ENCODE measurements at regions not wholly inside any gene's neighbourhood (a gene's known extent, or its start where the extent isn't known, plus 50 kb on each side); places are given as distances from the start of the nearest gene placed in this dataset.

DNA sequence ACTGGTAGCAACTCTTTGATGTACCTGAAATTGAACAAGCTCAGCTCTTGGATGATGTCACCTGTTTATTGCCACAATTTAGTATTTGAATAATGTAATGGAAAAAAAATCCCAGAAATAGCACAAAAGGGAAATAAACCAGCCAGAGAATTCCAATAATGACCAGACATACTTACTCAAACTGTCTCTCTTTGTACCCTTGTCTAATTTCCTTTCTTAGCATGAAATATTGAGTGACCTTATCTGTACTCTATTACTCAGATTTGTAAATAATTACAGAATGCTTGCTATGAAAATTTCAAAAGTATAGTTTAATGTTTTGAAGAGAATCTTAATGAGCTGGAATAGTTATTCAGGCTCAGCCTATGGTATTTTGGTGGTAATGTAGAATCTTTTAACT lies 555.4 kb upstream of the SGO1 start:
- TF ChIP-seq, protein P1, sequence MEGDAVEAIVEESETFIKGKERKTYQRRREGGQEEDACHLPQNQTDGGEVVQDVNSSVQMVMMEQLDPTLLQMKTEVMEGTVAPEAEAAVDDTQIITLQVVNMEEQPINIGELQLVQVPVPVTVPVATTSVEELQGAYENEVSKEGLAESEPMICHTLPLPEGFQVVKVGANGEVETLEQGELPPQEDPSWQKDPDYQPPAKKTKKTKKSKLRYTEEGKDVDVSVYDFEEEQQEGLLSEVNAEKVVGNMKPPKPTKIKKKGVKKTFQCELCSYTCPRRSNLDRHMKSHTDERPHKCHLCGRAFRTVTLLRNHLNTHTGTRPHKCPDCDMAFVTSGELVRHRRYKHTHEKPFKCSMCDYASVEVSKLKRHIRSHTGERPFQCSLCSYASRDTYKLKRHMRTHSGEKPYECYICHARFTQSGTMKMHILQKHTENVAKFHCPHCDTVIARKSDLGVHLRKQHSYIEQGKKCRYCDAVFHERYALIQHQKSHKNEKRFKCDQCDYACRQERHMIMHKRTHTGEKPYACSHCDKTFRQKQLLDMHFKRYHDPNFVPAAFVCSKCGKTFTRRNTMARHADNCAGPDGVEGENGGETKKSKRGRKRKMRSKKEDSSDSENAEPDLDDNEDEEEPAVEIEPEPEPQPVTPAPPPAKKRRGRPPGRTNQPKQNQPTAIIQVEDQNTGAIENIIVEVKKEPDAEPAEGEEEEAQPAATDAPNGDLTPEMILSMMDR (conservative IDR thresholded peaks at IDR 0.05 in 1 of 2, IDR thresholded peaks at IDR 0.05 in 1 of 2; ENCODE audit: low read depth in 1 of 2, low read length in 2 of 2), result no peak
- TF ChIP-seq EZH2 (IDR thresholded peaks at IDR 0.05; ENCODE audit: low read length, missing control alignments), result no peak

All from fibroblast of lung (primary cell).